RPMI8226 (cell line): ENCODE measurements at regions not wholly inside any gene's neighbourhood (a gene's known extent, or its start where the extent isn't known, plus 50 kb on each side); places are given as distances from the start of the nearest gene placed in this dataset.
"Not testable (repeated sequence)": the region's sequence is repeated elsewhere in the genome, so short reads cannot be mapped to it uniquely, and the experiment has no call there.

Experiments
- DNase-seq: peaks from one replicate; pipeline ENCODE4 v3.0.0-alpha.2; 2015

- DNase-seq, result no peak
These were observed 62.6 kb downstream of the ZIC1 start for GRCh38 chr3:147471741-147472140.

- no peak for DNase-seq
These were observed 63.7 kb downstream of the ZIC1 start for GRCh38 chr3:147472846-147473245.

GRCh38 chr3:147483145-147483544, 74.0 kb downstream of the ZIC1 start:
- DNase-seq, result no peak

- DNase-seq, result no peak
These were observed 74.4 kb downstream of the ZIC1 start for GRCh38 chr3:147483578-147483977.

GRCh38 chr3:147493065-147493464, 83.9 kb downstream of the ZIC1 start:
- DNase-seq, result no peak

- DNase-seq, result no peak
These were observed 84.5 kb downstream of the ZIC1 start for GRCh38 chr3:147493666-147494065.

GRCh38 chr3:147497286-147497685, 88.1 kb downstream of the ZIC1 start:
- no peak for DNase-seq

GRCh38 chr3:147507638-147508286, 98.6 kb downstream of the ZIC1 start:
- no peak for DNase-seq

GRCh38 chr3:147509448-147509847, 100.3 kb downstream of the ZIC1 start:
- peak; percentile 5 for DNase-seq

GRCh38 chr3:147513785-147514184, 104.6 kb downstream of the ZIC1 start:
- no peak for DNase-seq

GRCh38 chr3:147514366-147515160, 105.4 kb downstream of the ZIC1 start:
- DNase-seq, result no peak

GRCh38 chr3:147518465-147518864, 109.3 kb downstream of the ZIC1 start:
- DNase-seq, result no peak

GRCh38 chr3:147521646-147522045, 112.5 kb downstream of the ZIC1 start:
- no peak for DNase-seq

- not testable (repeated sequence) for DNase-seq
These were observed 113.6 kb downstream of the ZIC1 start for GRCh38 chr3:147522780-147523179.

GRCh38 chr3:147529551-147529950, 120.4 kb downstream of the ZIC1 start:
- no peak for DNase-seq

- no peak for DNase-seq
These were observed 128.9 kb downstream of the ZIC1 start for GRCh38 chr3:147538034-147538433.

- DNase-seq, result no peak
These were observed 131.8 kb downstream of the ZIC1 start for GRCh38 chr3:147540921-147541320.

- no peak for DNase-seq
These were observed 135.1 kb downstream of the ZIC1 start for GRCh38 chr3:147544290-147544689.

- no peak for DNase-seq
These were observed 142.3 kb downstream of the ZIC1 start for GRCh38 chr3:147551491-147551890.

- no peak for DNase-seq
These were observed 145.2 kb downstream of the ZIC1 start for GRCh38 chr3:147554332-147554731.

- DNase-seq, result no peak
These were observed 163.8 kb downstream of the ZIC1 start for GRCh38 chr3:147572970-147573340.

GRCh38 chr3:147574621-147575020, 165.5 kb downstream of the ZIC1 start:
- no peak for DNase-seq

GRCh38 chr3:147575391-147575790, 166.2 kb downstream of the ZIC1 start:
- DNase-seq, result no peak

- DNase-seq, result no peak
These were observed 173.5 kb downstream of the ZIC1 start for GRCh38 chr3:147582642-147583041.

- no peak for DNase-seq
These were observed 179.9 kb downstream of the ZIC1 start for GRCh38 chr3:147589016-147589415.
